ENCODE measurements at regions not wholly inside any gene's neighbourhood (a gene's known extent, or its start where the extent isn't known, plus 50 kb on each side); places are given as distances from the start of the nearest gene placed in this dataset.

DNA sequence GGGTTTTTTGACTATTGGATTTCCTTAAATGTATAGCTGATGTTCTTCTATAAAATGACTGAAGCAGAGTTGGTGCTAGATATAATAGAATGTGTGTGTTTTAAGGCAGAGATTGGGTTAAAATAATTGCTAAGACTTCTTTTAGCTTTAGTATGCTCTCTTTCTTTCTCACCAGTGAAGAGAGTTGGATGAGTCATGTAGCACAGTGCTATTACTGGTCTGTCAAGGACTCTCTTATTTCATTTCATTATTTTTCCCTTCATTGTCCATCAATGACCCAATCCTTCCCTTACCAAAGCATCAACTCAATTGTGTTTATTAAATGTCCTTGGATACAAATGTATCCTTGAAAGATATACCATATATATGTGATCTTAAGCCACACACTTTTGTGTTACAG lies 268.9 kb downstream of the IRS2 start:
- DNase-seq (ENCODE audit: low spot score): no peak

DNA sequence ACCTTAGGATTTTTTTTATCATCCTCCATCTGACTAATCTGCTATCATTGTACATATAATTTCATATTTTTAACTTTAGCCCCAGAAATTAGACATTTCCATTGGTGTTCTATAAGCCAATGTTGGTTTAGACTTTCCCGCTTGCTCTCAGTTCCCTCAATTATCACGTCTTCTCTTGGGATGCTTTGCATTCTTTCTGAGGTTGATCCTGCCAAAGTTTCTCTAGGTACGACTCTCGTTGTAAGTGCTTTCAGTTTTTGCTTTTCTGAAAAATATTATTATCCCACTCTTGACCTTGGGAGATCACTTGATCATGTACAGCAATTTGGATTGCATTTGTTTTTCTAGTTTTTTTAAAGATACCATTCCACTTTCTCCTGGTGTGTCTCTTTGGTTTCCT lies 270.2 kb downstream of the IRS2 start:
- DNase-seq (ENCODE audit: low spot score): no peak

DNA sequence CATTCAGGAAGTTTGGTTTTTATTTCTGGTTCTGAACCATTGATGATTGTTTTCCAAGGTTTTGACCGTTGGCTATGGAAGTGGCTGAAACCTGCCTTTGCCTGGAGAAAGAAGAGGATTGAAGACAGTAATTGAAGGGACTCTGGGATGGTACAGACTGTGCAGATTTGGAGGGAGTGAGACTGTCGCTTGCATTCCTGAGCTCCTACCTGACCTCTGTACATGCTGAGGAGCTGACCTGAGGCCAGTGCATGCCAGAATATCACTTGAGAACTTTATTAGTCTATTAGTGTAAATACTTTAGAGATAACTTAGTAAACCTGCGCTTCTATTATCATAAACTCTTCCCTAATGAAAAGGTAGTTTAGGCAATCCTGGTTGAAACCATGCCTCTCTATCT lies 276.4 kb downstream of the IRS2 start:
- DNase-seq (ENCODE audit: low spot score): no peak

DNA sequence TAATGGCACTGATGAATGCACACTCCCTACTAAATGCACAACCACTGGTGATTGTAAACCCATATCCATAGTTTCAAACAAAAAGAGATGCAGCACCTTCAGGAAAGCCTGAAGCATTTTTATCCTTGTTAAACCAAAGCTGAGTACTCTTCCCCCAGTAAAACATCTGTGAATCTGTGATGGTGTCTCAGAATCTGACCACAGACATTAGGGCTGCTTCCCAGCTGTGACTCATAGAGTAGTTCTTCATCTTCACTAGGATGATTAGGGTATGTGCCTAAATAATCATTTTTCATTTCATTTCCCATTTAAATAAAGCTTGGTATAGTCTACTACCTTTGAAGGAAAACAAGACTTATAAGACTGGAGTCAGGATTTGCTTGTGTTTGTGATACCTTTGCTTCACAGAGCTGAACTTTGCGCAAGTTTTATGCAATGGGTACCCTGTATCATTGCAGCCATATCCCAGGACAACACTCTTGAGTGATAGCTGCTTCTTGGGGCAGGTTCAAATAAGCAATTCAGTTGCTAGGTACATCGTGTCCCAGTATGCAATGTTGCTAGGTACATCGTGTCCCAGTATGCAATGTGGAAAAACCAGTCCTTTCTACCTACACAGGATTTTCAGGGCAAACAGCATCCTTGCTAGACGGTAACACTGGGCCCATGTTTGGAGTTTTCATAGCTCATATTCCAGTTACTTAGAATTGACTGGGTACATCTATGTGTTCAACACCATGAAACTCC lies 277.1 kb downstream of the IRS2 start:
- no peak for DNase-seq (ENCODE audit: low spot score)

DNA sequence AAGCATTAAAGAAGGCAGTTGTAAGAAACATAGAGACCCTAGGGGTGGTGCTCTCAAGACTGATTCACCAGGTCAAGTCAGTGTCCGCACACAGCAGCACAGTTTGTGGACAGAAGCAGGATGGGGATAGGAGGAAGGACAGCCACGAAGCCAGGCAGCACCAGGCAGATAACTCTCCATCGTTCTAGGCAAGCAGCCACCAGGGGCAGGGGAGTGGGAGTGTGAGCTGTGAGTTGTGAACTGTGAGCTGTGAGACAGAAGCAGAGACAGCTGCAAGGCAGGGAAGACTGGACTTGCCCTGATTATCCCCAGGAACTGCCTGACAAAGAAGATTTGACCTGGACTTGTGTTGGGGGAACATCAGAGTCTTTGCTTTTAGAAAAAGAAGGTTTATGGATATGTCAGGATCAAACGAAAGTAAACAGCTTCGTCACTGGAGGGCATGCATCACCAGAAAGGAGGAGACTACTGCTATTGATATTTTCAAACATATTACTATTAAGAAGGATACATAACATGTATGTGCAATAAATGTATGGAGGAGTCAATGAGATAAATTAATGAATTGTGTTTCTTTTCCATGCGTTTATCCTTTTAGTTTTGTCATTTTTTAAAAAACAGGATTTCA lies 286.1 kb downstream of the IRS2 start:
- no peak for DNase-seq (ENCODE audit: low spot score)

DNA sequence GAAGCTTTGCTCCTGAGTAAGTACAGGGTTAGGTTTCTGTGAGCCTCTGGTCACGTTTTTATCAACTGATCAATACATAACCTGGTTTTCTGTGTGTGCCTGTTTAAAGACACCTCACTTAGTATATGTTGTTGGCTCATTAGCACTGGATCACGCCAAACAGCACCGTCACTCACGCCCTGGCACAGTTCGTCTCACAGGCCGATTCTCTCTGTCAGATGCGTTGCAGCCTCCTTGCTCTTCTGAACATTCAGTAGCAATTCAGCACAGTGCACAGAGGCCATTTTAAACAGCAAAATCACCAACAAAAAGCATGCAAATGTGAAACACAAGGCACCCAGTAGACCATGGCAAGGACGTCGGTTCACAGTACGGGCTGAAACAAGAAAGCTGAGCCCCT lies 288.5 kb downstream of the IRS2 start:
- DNase-seq (ENCODE audit: low spot score): no peak

DNA sequence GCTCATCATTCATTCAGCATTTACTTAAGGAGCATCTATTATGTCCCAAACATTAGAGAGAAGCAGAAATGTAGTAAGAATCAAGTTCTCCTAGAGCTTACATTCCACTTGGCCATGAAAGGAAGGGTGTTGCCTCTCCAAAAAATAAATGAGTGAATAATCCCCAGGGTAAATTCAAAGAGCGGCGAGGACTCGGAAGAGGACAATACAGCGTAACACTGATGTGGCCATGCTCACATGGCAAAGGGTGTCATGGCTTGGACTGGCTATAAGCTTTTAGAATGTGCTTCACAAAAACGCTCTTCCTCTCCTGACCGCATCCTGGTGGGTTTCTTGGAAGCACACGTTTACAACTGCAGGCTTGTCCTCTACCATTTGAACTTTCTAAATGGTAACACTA lies 290.2 kb downstream of the IRS2 start:
- no peak for DNase-seq (ENCODE audit: low spot score)

DNA sequence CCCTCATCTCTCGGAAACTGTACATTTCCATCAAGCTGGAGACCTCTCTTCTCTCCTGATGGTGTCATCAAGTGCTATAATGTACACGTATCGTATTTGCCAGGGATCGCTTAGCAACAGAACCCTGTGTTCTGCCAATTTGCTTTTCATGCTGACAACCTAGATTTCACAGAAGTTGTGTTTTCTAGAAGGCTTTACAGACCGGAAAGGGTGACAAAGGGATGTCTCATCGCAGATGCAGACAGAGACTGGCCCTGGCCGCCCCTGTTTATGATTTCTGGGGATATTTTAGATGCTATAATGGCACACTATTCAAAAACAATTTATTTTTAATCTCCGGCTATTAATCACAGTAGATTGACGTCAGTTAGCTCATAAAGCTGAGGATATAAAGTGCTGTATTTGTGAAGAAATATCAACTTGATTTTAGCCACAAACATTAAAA lies 291.4 kb downstream of the IRS2 start:
- no peak for DNase-seq (ENCODE audit: low spot score)

DNA sequence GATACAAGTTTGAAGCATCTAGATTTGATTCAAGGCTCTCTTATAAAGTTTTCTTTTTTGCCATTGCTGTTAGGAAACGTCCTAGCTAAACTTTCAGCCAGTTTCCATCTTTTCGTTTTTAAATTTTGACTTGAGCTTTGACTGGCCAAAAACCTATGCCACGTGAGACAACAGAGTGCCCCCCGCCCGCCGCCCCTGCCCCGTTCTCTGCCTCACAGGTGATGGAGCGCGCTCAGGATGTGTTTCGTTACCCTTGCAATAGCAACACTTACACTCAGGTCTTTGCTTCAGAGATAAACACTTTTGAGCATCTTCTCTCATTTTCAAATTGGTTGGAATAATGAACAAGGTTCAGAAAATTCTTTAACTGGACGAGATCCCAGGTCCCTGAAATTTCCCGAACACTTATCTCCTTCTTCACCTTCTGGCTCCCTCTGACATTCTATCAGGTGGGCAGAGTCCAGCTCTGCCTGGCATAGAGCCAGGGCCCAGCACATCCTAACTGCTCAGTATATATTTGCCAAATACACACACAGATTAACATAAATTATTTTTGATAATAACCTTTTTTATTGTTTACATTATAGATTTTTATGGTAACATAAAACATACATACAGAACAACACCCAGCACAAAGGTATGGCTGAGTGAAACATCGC lies 301.1 kb downstream of the IRS2 start:
- DNase-seq (ENCODE audit: low spot score): no peak

DNA sequence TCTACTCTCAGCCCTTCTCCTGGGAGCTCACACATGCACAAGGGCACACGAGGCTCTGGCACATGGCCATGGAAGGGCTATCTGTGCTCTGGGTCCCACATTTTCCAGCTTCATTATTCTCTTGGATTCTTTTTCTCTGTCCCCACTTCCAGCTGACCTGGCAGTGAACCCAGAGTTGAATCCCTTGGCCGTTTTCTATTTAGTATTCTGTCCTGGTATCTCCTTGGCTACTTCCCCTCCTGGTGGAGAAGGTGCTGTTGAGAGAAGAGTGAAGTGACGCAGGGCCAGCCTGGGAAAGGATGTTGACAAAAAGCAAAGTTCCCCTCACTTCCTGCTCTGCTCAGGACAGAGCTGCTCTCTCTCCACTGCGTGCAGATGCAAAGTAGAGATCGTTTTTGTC lies 303.1 kb downstream of the IRS2 start:
- DNase-seq (ENCODE audit: low spot score): no peak

DNA sequence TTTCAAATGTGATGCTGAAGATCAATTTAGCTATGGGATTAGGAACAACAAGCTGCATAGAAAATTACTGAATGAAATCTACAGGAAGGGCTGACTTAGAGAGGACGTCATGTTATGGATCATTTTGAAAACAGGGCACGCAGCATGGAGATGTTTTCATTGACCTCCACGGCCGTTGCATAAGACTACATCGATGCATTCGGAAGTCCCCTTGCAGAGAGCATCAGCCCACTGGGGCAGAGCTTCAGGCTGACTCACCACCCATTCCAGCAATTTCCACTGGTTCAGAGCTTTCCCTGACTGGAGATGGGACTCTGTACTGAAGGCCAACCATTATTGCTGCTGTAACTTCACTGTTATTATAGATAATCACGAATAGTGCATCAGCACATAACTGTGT lies 305.3 kb downstream of the IRS2 start:
- no peak for DNase-seq (ENCODE audit: low spot score)

DNA sequence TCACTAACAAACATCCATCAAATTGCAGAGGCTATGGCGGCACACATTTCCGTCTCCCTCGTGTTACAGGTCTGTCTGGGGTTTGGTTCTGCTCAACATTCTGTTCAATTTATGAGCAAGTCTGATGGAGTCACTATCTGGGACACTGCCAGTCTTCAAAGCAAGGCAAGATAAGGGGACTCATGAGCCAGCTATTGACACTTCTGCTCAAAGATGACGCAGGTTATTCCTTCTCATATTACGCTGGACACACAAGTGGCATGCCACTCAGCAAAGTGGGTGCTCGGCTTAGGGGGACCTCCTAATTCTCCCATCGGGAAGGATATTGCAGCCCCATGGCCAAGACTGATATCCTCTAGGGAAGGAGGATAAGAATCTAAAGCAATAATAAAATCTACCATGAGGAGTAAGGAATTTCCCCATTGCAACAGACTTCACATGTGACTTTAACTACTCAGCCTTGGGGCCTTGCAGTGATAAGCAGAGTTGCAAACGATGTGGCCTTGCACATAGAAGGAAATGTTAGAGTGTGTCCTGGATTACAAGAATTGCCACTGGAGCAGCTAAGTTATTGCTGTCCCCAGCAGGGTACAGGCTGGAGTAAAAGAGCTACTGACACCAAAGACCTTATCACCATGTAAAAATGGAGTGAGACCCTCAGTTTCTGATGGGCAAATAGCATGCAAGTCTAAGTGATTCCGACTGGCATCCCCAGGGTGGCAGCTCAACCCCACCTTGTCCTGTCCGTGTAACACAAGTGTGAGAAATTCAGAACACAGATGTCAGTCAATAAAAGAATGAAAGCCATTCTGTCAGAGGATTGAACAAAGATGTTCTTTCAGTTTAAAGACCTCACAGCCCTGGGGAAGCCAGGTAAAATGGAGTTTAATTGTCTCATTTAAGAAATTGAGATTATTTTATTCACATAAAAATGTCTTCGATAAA lies 306.1 kb downstream of the IRS2 start:
- peak; percentile 38 for DNase-seq (ENCODE audit: low spot score)

DNA sequence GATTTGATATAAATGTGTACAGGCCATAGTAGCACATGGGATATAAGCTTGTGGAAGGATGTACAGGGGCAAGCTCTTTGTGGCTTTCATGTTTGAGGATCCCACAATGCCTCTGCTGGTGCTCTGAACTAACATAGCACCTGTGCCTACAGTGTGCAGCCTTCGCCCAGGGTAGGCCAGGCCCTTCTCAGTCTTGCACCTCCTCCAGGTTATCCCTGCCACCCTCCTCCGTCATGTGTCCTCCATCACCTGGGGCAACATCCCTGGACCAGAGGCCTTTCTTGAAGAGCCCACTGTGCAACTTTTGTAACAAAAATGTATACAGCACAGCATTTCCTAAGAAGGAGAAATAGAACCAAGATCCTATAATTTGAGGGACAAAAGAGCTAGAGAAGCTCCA lies 306.8 kb downstream of the IRS2 start:
- no peak for DNase-seq (ENCODE audit: low spot score)

DNA sequence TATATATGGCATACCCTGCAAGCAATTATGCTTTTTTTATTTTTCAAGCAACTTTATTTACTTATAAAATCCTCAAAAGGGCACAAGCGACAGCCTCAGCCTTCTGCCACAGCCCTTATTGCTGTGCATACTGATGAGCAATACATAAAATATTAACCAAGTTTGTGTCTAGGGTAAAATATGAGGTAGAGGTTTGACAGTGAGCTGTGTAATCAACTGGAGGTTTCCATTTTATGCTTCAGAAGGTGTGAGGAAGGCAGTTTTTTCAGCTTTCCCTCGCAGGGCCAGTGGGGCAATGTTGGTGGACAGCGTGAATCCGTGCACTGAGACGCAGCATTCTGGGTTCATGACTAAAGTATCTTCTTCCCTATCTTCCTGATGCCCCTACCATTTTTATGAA lies 310.4 kb downstream of the IRS2 start:
- no peak for DNase-seq (ENCODE audit: low spot score)

DNA sequence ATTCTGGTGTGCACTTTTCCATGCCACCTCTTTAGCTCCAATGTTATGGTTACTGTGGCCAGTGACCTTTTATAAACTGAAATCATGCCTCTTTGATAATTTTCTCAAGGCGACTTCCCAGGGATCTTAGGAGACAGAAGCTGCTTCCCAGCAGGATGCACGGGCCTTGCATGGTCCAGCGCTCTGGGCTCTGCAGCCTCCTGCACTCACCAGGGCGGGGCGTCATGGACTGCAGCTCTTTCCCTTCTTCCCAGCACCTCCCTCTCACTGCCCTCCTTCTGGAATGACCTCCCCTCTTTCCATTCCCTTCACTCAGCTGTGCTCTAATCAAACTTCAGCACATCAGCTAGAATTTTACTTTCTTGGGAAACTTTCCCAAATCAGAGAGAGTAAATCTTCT lies 318.3 kb downstream of the IRS2 start:
- DNase-seq (ENCODE audit: low spot score): no peak

DNA sequence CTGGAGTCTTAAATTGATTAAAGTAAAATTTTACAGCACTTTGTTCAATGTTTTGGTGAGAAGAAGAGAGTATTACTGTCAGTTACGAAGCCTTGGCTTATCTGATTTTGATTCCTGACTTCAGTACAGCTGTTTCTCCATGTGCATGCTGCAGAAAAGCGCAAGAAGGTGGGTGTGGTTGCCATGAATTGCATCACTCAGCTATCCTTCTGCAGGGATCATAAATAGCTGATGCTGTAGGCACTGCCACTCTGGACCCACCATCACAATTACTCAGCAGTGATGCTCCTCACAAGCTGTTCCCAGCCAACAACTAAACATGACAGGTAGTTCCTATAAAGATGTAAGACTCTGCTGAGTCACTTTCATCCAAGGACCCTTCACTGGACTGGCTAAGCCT lies 321.2 kb downstream of the IRS2 start:
- no peak for DNase-seq (ENCODE audit: low spot score)

DNA sequence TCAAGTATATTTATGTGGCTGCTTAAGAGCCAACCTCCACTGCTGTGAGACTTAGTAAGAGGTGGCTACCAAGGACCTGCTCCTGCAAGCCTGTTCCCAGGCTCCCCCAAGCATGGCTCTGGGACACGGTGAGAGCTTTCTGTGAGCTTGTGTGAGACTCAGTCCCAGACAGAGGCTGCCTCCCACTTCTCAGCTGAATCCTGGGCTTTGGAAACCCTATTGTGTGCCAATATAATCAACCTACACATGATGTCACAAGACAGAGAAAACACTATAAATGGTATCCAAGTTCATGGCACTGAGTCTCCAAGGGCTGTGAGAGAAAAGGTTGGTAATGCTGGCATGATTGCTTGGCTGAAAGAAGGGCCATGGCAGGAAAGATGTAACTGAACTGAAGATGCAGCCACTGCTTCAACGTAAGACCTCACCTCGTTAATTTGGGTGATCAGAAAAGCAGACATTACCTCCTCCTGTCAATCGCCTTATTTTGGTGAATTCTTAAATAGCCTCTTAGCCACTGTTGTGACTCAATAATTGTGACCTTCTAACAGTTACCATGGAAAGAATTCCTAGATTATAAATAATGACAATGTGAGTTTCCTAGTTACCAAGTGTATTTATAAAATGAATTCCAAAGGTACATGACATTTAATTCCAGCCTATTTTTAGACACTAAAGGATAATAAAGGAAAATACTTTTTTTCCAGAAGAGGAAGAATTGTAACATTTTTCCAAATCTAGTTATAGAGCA lies 332.0 kb downstream of the IRS2 start:
- DNase-seq (ENCODE audit: low spot score): no peak

DNA sequence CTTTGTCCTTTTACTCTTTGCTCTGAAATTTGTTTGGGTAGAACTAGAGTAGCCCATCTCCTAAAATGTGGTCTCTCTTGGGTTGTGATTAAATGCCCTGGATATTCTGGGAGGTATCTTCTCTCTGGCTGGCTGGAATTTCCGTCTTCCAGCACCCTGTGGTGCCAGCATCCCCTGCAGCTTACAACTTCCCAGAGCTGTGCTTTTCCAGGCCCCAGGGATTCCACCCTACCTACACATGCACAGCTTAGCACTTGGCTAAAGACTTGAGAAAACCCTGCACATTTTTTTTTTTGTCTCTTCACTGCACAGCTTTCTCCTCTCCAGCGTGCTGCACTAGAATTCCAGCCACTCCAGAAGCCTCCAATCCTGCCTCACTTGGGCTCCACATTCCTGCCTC lies 334.7 kb downstream of the IRS2 start:
- DNase-seq (ENCODE audit: low spot score): no peak

DNA sequence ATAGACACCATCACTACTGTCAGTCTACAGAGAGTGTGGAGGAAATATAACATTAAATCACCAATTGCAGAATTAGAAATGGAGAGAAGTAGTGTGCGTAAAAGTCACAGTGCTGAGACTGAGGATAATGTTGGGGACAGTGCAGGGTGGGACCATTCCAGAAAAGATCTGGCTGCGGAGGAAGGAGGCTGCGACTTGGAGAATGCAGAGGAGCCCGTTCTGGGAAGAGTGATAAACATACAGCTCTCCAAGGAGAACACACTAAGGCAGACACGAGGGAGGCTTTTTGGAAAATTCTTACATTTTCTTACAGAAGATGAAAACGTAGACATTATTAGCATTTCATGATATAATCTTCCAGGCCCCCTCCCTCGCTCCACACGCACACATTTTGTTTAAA lies 337.8 kb downstream of the IRS2 start:
- no peak for DNase-seq (ENCODE audit: low spot score)

DNA sequence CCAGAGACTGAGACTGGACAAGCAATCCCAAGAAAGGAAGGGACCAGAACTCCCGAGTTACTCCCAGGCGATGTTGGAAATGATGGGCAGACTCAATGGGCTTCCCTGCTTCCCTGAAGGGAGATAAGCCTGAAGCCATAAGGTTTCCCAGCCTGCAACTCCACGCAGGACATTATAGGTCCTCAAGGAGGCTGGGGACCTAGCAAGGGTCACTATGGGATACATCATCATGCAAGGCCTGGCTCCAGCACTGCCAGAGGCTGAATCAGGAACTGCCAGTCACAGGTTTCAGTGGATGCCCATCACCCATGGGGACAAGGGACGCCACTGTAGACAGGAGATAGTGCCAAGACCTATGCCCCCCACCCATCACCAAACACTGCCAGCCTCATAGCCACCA lies 338.7 kb downstream of the IRS2 start:
- no peak for DNase-seq (ENCODE audit: low spot score)

DNA sequence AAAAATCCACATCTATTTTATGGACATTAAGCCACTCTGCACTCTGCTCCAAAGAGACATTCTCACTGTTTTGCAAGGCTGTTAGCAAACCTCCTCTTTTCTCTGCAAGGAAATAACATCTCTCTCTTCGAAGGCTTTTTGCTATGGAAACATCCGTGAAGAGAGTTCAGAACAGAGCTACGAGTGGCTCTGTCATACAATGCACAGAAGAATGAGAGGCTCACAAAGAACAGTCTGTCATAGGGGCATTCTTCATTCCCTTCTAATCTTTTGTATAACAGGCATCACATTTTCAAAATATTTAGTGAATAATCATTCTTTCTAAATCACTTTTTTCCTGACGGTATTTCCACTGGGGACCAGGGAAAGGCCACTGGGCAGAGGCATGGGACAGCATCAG lies 346.1 kb downstream of the IRS2 start:
- DNase-seq (ENCODE audit: low spot score): no peak

All from mucosa of gallbladder (tissue), 1 donor.